HG03575 (cell line): ENCODE measurements at regions not wholly inside any gene's neighbourhood (a gene's known extent, or its start where the extent isn't known, plus 50 kb on each side); places are given as distances from the start of the nearest gene placed in this dataset.

Source experiments
- ATAC-seq: cut with Tn5 transposase; IDR thresholded peaks from one replicate; pipeline ENCODE4 v1.9.1; 2021; ENCODE audit not compliant: unreplicated experiment, insufficient number of reproducible peaks, low FRiP score; ENCODE audit errors: extremely low read depth

GRCh38 chr14:81811705-81812269 is 278.1 kb upstream of the SEL1L start:
- no peak for ATAC-seq

- ATAC-seq, result no peak
Observed at GRCh38 chr14:81818271-81818670, 284.6 kb upstream of the SEL1L start.

GRCh38 chr14:81819344-81819743 is 285.7 kb upstream of the SEL1L start:
- no peak for ATAC-seq

GRCh38 chr14:81819910-81820309 is 286.3 kb upstream of the SEL1L start:
- no peak for ATAC-seq

GRCh38 chr14:81826081-81826480 is 292.4 kb upstream of the SEL1L start:
- ATAC-seq, result no peak

- no peak for ATAC-seq
Observed at GRCh38 chr14:81829447-81829846, 295.8 kb upstream of the SEL1L start.

- ATAC-seq, result no peak
Observed at GRCh38 chr14:81831128-81831820, 297.6 kb upstream of the SEL1L start.

- no peak for ATAC-seq
Observed at GRCh38 chr14:81834308-81834707, 300.7 kb upstream of the SEL1L start.

GRCh38 chr14:81837304-81837703 is 303.7 kb upstream of the SEL1L start:
- no peak for ATAC-seq

- ATAC-seq, result no peak
Observed at GRCh38 chr14:81839056-81839455, 305.4 kb upstream of the SEL1L start.

- ATAC-seq, result no peak
Observed at GRCh38 chr14:81841346-81841745, 307.7 kb upstream of the SEL1L start.

- ATAC-seq, result no peak
Observed at GRCh38 chr14:81849714-81850113, 316.1 kb upstream of the SEL1L start.

- ATAC-seq, result no peak
Observed at GRCh38 chr14:81855007-81855406, 321.4 kb upstream of the SEL1L start.

GRCh38 chr14:81859046-81859445 is 325.4 kb upstream of the SEL1L start:
- ATAC-seq, result no peak

GRCh38 chr14:81868172-81868571 is 334.5 kb upstream of the SEL1L start:
- ATAC-seq, result no peak

- no peak for ATAC-seq
Observed at GRCh38 chr14:81871706-81872105, 338.1 kb upstream of the SEL1L start.

- ATAC-seq, result no peak
Observed at GRCh38 chr14:81884382-81884781, 350.7 kb upstream of the SEL1L start.

GRCh38 chr14:81886588-81886987 is 352.9 kb upstream of the SEL1L start:
- ATAC-seq, result no peak

- no peak for ATAC-seq
Observed at GRCh38 chr14:81889529-81889928, 355.9 kb upstream of the SEL1L start.

GRCh38 chr14:81890020-81890419 is 356.4 kb upstream of the SEL1L start:
- no peak for ATAC-seq

- ATAC-seq, result no peak
Observed at GRCh38 chr14:81903477-81903876, 369.8 kb upstream of the SEL1L start.
